Upper lobe of left lung (tissue), 4 donors: ENCODE measurements at regions not wholly inside any gene's neighbourhood (a gene's known extent, or its start where the extent isn't known, plus 50 kb on each side); places are given as distances from the start of the nearest gene placed in this dataset.

Experiments
- POLR2AphosphoS5 ChIP-seq, 2 donors: sonication (generic); formaldehyde crosslinking; IDR thresholded peaks; one replicate each; pipeline ENCODE4 v1.5.1; 2017; ENCODE audit warnings: antibody characterized with exemption in 2 of 2
- TF ChIP-seq, protein P1 (sequence below), 6 experiments: fragments of 450-650 bp in 4 of 6; fragments of 200-600 bp in 2 of 6; sonication (generic) in 2 of 6; IDR thresholded peaks; one replicate each; pipeline ENCODE4 v1.5.1; 2016 to 2019; ENCODE audit warnings: antibody characterized with exemption in 6 of 6

DNA sequence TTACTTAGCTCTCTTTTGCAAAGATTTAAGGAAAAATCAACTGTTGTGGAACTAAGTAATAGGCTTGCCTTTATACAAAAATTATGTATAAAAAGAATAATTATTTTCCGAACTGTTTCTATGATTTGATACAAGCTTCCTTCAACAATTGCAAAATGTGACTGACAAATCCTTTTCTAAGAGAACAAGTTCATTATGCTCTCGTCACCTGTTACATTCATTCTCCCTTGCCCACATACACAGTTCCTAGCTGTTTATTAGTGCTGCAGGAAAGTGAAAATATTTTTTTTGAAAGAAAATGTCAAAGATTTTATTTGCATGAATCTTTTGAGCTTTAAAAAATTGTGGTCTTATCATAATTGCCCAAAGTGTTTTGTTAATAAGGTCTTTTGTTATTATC is 466.2 kb downstream of the USP25 start:
- TF ChIP-seq, protein P1, sequence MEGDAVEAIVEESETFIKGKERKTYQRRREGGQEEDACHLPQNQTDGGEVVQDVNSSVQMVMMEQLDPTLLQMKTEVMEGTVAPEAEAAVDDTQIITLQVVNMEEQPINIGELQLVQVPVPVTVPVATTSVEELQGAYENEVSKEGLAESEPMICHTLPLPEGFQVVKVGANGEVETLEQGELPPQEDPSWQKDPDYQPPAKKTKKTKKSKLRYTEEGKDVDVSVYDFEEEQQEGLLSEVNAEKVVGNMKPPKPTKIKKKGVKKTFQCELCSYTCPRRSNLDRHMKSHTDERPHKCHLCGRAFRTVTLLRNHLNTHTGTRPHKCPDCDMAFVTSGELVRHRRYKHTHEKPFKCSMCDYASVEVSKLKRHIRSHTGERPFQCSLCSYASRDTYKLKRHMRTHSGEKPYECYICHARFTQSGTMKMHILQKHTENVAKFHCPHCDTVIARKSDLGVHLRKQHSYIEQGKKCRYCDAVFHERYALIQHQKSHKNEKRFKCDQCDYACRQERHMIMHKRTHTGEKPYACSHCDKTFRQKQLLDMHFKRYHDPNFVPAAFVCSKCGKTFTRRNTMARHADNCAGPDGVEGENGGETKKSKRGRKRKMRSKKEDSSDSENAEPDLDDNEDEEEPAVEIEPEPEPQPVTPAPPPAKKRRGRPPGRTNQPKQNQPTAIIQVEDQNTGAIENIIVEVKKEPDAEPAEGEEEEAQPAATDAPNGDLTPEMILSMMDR (IDR thresholded peaks at IDR 0.05): no peak
- no peak for TF ChIP-seq POLR2AphosphoS5 (IDR thresholded peaks at IDR 0.05)
